WERI-Rb-1 (cell line): ENCODE measurements at regions not wholly inside any gene's neighbourhood (a gene's known extent, or its start where the extent isn't known, plus 50 kb on each side); places are given as distances from the start of the nearest gene placed in this dataset.

Source experiments
- DNase-seq: peaks from one replicate; pipeline ENCODE4 v3.0.0-alpha.2; 2020
- H3K27ac ChIP-seq: fragments of 250-450 bp; sonication (Bioruptor Pico); 2 replicates; pipeline ENCODE4 v1.5.1; 2020; ENCODE audit warnings: mild to moderate bottlenecking, moderate library complexity
- H3K27me3 ChIP-seq: fragments of 250-450 bp; sonication (Bioruptor Pico); 2 replicates; pipeline ENCODE4 v1.5.1; 2021; ENCODE audit warnings: mild to moderate bottlenecking, low read depth, moderate library complexity; ENCODE audit not compliant: insufficient read depth, severe bottlenecking
- H3K36me3 ChIP-seq: fragments of 250-450 bp; sonication (Bioruptor Pico); 2 replicates; pipeline ENCODE4 v1.5.1; 2020; ENCODE audit warnings: mild to moderate bottlenecking, moderate library complexity
- H3K4me3 ChIP-seq: 2 replicates; pipeline ENCODE4 v1.5.1; 2011; ENCODE audit warnings: low read depth, mild to moderate bottlenecking, control low read depth, low read length
- H3K9me3 ChIP-seq: fragments of 250-450 bp; sonication (Bioruptor Pico); 2 replicates; pipeline ENCODE4 v1.5.1; 2021; ENCODE audit warnings: mild to moderate bottlenecking, moderate library complexity; ENCODE audit not compliant: severe bottlenecking
- CTCF ChIP-seq: IDR thresholded peaks from 2 replicates; pipeline ENCODE4 v1.5.1; 2011; ENCODE audit warnings: low read depth, mild to moderate bottlenecking, control low read depth, inconsistent platforms, low read length

GRCh38 chr5:51661646-51662265 lies 278.5 kb downstream of the ISL1 start:
- H3K9me3 ChIP-seq = no peaks in the 10 kb centered on the region
- no peaks in the 10 kb centered on the region for H3K36me3 ChIP-seq
- no peak overlapping the region for H3K4me3 ChIP-seq
- no peak for DNase-seq
- no peak for TF ChIP-seq CTCF
- H3K27me3 ChIP-seq = peaks cover 33% of the 10 kb centered on the region
- no peak overlapping the region for H3K27ac ChIP-seq

- TF ChIP-seq CTCF = no peak
- Histone ChIP-seq H3K4me3 (no peak overlapping the region), H3K27ac (no peak overlapping the region), H3K36me3 (no peaks in the 10 kb centered on the region), H3K9me3 (no peaks in the 10 kb centered on the region), H3K27me3 (peaks cover 16% of the 10 kb centered on the region)
- DNase-seq = no peak
Measured at GRCh38 chr5:51664491-51665250, 281.4 kb downstream of the ISL1 start.

- TF ChIP-seq CTCF = no peak
- no peaks in the 10 kb centered on the region for H3K9me3 ChIP-seq
Measured at GRCh38 chr5:51665251-51665593, 282.0 kb downstream of the ISL1 start.

GRCh38 chr5:51669095-51669494 lies 285.8 kb downstream of the ISL1 start:
- H3K4me3 ChIP-seq = no peak overlapping the region
- peaks cover 3% of the 10 kb centered on the region for H3K27me3 ChIP-seq
- H3K36me3 ChIP-seq = no peaks in the 10 kb centered on the region
- no peak overlapping the region for H3K27ac ChIP-seq
- DNase-seq = no peak
- TF ChIP-seq CTCF = no peak
- no peaks in the 10 kb centered on the region for H3K9me3 ChIP-seq

More at GRCh38 chr5:51665251-51665593, 282.0 kb downstream of the ISL1 start:
- no peak for DNase-seq
- no peak overlapping the region for H3K4me3 ChIP-seq
- peaks cover 12% of the 10 kb centered on the region for H3K27me3 ChIP-seq
- H3K36me3 ChIP-seq = no peaks in the 10 kb centered on the region
- no peak overlapping the region for H3K27ac ChIP-seq

- H3K9me3 ChIP-seq = no peaks in the 10 kb centered on the region
- no peak for DNase-seq
- TF ChIP-seq CTCF = no peak
Measured at GRCh38 chr5:51678330-51678729, 295.1 kb downstream of the ISL1 start.

More at GRCh38 chr5:51678330-51678729, 295.1 kb downstream of the ISL1 start:
- Histone ChIP-seq H3K27ac (no peak overlapping the region), H3K27me3 (peaks cover 10% of the 10 kb centered on the region), H3K4me3 (no peak overlapping the region), H3K36me3 (no peaks in the 10 kb centered on the region)
